Cardiac muscle cell (in vitro differentiated cells and primary cell): ENCODE measurements at regions not wholly inside any gene's neighbourhood (a gene's known extent, or its start where the extent isn't known, plus 50 kb on each side); places are given as distances from the start of the nearest gene placed in this dataset.

Experiments
- DNase-seq, 2 donors: peaks; one replicate each; pipeline versions ENCODE4 v3.0.0 to v3.0.0-alpha.2; 2010 to 2017; ENCODE audit warnings: low read depth in 1 of 2, low spot score in 1 of 2
- H3K27ac ChIP-seq: fragments of 200-600 bp; sonication (generic); 2 replicates; pipeline ENCODE4 v1.5.1; 2016
- H3K27me3 ChIP-seq: fragments of 200-600 bp; sonication (generic); 2 replicates; pipeline ENCODE4 v1.6.0; 2016; ENCODE audit warnings: control low read depth
- H3K36me3 ChIP-seq: fragments of 200-600 bp; sonication (generic); 2 replicates; pipeline ENCODE4 v1.5.1; 2016; ENCODE audit warnings: control low read depth
- H3K4me1 ChIP-seq: fragments of 200-600 bp; sonication (generic); 2 replicates; pipeline ENCODE4 v1.8.1; 2017; ENCODE audit warnings: low read depth, mild to moderate bottlenecking, mixed run types
- H3K4me3 ChIP-seq: fragments of 200-600 bp; sonication (generic); 2 replicates; pipeline ENCODE4 v1.5.1; 2016; ENCODE audit warnings: mild to moderate bottlenecking
- H3K9me3 ChIP-seq: fragments of 200-600 bp; sonication (generic); 2 replicates; pipeline ENCODE4 v1.5.1; 2017; ENCODE audit warnings: low read depth, mild to moderate bottlenecking, control low read depth
- CTCF ChIP-seq: IDR thresholded peaks from 2 replicates; pipeline ENCODE4 v1.5.1; 2012; ENCODE audit warnings: low read depth, mild to moderate bottlenecking, low read length

- H3K27ac ChIP-seq, result no peak overlapping the region
- H3K4me1 ChIP-seq, result no peaks in the 10 kb centered on the region
- H3K4me3 ChIP-seq, result no peak overlapping the region
- H3K36me3 ChIP-seq, result no peaks in the 10 kb centered on the region
- no peak for TF ChIP-seq CTCF
- no peak for DNase-seq
- H3K9me3 ChIP-seq, result no peaks in the 10 kb centered on the region
- H3K27me3 ChIP-seq, result no peaks in the 10 kb centered on the region
These were observed 281.3 kb upstream of the COL8A1 start for GRCh38 chr3:99357131-99357530.

- DNase-seq, result no peak
- no peak overlapping the region for H3K4me3 ChIP-seq
- TF ChIP-seq CTCF, result no peak
- H3K4me1 ChIP-seq, result no peaks in the 10 kb centered on the region
- no peak overlapping the region for H3K27ac ChIP-seq
- no peaks in the 10 kb centered on the region for H3K9me3 ChIP-seq
- H3K27me3 ChIP-seq, result no peaks in the 10 kb centered on the region
- no peaks in the 10 kb centered on the region for H3K36me3 ChIP-seq
These were observed 281.7 kb upstream of the COL8A1 start for GRCh38 chr3:99356696-99357095.

GRCh38 chr3:99355465-99355864 is 282.9 kb upstream of the COL8A1 start:
- no peaks in the 10 kb centered on the region for H3K27me3 ChIP-seq
- H3K36me3 ChIP-seq, result no peaks in the 10 kb centered on the region
- no peak overlapping the region for H3K4me3 ChIP-seq
- DNase-seq, result no peak
- H3K4me1 ChIP-seq, result no peaks in the 10 kb centered on the region
- no peak overlapping the region for H3K27ac ChIP-seq
- no peaks in the 10 kb centered on the region for H3K9me3 ChIP-seq
- no peak for TF ChIP-seq CTCF

- Histone ChIP-seq H3K9me3 (no peaks in the 10 kb centered on the region), H3K27ac (no peak overlapping the region), H3K27me3 (no peaks in the 10 kb centered on the region), H3K36me3 (no peaks in the 10 kb centered on the region), H3K4me3 (no peak overlapping the region), H3K4me1 (no peaks in the 10 kb centered on the region)
- DNase-seq, result no peak
- no peak for TF ChIP-seq CTCF
These were observed 285.6 kb upstream of the COL8A1 start for GRCh38 chr3:99352811-99353210.

GRCh38 chr3:99351122-99351521 is 287.3 kb upstream of the COL8A1 start:
- Histone ChIP-seq H3K27ac (no peak overlapping the region), H3K4me1 (no peaks in the 10 kb centered on the region), H3K4me3 (no peak overlapping the region), H3K36me3 (no peaks in the 10 kb centered on the region), H3K9me3 (no peaks in the 10 kb centered on the region), H3K27me3 (no peaks in the 10 kb centered on the region)
- DNase-seq, result no peak
- no peak for TF ChIP-seq CTCF

- Histone ChIP-seq H3K9me3 (no peaks in the 10 kb centered on the region), H3K4me1 (no peaks in the 10 kb centered on the region), H3K36me3 (no peaks in the 10 kb centered on the region), H3K27ac (no peak overlapping the region), H3K4me3 (no peak overlapping the region), H3K27me3 (no peaks in the 10 kb centered on the region)
- no peak for TF ChIP-seq CTCF
- no peak for DNase-seq
These were observed 289.9 kb upstream of the COL8A1 start for GRCh38 chr3:99348451-99348850.
